Vagina (tissue), 2 donors: ENCODE measurements at regions not wholly inside any gene's neighbourhood (a gene's known extent, or its start where the extent isn't known, plus 50 kb on each side); places are given as distances from the start of the nearest gene placed in this dataset.

Experiments
- POLR2A ChIP-seq, 2 donors: fragments of 450-650 bp; IDR thresholded peaks; one replicate each; pipeline ENCODE4 v1.6.1; 2017; ENCODE audit warnings: antibody characterized with exemption in 2 of 2, mild to moderate bottlenecking in 2 of 2, moderate library complexity in 2 of 2
- TF ChIP-seq, protein P1 (sequence below), 3 experiments: fragments of 450-650 bp in 2 of 3; fragments of 200-600 bp in 1 of 3; sonication (generic) in 1 of 3; IDR thresholded peaks; one replicate each; pipeline ENCODE4 v1.5.1; 2017 to 2019; ENCODE audit warnings: antibody characterized with exemption in 3 of 3, mild to moderate bottlenecking in 2 of 3, moderate library complexity in 2 of 3

DNA sequence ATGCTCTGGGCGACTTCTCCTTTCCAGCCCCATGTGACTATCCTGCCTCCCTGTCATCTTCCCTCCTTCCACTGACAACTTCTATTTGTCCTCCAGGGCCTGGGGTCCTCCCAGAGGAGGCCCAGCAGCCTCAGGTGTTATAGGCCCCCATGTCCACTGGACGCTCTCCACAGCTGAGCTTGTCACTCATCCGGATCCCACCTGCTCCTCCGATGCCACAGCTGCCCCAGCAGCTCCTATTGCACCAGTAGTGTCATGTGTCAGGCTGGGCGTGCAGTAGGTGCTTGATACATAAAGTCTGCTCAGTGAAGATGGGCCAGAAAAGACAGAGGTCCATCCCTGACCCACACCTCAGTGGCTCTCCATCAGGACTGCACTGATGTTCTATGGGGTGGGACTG is 305.7 kb upstream of the MYT1L start:
- TF ChIP-seq, protein P1, sequence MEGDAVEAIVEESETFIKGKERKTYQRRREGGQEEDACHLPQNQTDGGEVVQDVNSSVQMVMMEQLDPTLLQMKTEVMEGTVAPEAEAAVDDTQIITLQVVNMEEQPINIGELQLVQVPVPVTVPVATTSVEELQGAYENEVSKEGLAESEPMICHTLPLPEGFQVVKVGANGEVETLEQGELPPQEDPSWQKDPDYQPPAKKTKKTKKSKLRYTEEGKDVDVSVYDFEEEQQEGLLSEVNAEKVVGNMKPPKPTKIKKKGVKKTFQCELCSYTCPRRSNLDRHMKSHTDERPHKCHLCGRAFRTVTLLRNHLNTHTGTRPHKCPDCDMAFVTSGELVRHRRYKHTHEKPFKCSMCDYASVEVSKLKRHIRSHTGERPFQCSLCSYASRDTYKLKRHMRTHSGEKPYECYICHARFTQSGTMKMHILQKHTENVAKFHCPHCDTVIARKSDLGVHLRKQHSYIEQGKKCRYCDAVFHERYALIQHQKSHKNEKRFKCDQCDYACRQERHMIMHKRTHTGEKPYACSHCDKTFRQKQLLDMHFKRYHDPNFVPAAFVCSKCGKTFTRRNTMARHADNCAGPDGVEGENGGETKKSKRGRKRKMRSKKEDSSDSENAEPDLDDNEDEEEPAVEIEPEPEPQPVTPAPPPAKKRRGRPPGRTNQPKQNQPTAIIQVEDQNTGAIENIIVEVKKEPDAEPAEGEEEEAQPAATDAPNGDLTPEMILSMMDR (IDR thresholded peaks at IDR 0.05): no peak
- no peak for TF ChIP-seq POLR2A (IDR thresholded peaks at IDR 0.05)
